Thoracic aorta (tissue), 2 donors: ENCODE measurements at regions not wholly inside any gene's neighbourhood (a gene's known extent, or its start where the extent isn't known, plus 50 kb on each side); places are given as distances from the start of the nearest gene placed in this dataset.

Experiments used
- ATAC-seq: fragments of 150-250 bp; one replicate; pipeline ENCODE4 v1.8.0; 2017; ENCODE audit warnings: low read depth; ENCODE audit not compliant: insufficient number of reproducible peaks, low FRiP score
- DNase-seq: peaks from one replicate; pipeline ENCODE4 v3.0.0-alpha.2; 2020; ENCODE audit warnings: low spot score
- H3K27ac ChIP-seq, 2 donors: fragments of 200-600 bp; sonication (generic); 1 replicate in 1 of 2; 2 replicates in 1 of 2; pipeline ENCODE4 v1.5.1; 2016; ENCODE audit warnings: mild to moderate bottlenecking in 2 of 2, moderate library complexity in 2 of 2
- H3K27me3 ChIP-seq: fragments of 200-600 bp; sonication (generic); replicated peaks from 2 replicates; pipeline ENCODE4 v1.6.0; 2016; ENCODE audit warnings: mild to moderate bottlenecking; ENCODE audit not compliant: insufficient read depth
- H3K36me3 ChIP-seq: fragments of 200-600 bp; sonication (generic); one replicate; pipeline ENCODE4 v1.5.1; 2016
- H3K4me1 ChIP-seq, 2 donors: fragments of 200-600 bp; sonication (generic); 1 replicate in 1 of 2; 2 replicates in 1 of 2; pipeline versions ENCODE4 v1.5.1 to v1.6.0; 2016; ENCODE audit warnings: low read depth in 2 of 2, mild to moderate bottlenecking in 1 of 2; ENCODE audit not compliant: control insufficient read depth in 1 of 2
- H3K4me3 ChIP-seq: fragments of 200-600 bp; sonication (generic); 2 replicates; pipeline ENCODE4 v1.5.1; 2016; ENCODE audit warnings: mild to moderate bottlenecking
- H3K9me3 ChIP-seq: fragments of 200-600 bp; sonication (generic); 2 replicates; pipeline ENCODE4 v1.5.1; 2016
- TF ChIP-seq, protein P1 (sequence below): fragments of 200-600 bp; sonication (generic); IDR thresholded peaks from one replicate; pipeline ENCODE4 v1.5.1; 2019; ENCODE audit warnings: antibody characterized with exemption

DNA sequence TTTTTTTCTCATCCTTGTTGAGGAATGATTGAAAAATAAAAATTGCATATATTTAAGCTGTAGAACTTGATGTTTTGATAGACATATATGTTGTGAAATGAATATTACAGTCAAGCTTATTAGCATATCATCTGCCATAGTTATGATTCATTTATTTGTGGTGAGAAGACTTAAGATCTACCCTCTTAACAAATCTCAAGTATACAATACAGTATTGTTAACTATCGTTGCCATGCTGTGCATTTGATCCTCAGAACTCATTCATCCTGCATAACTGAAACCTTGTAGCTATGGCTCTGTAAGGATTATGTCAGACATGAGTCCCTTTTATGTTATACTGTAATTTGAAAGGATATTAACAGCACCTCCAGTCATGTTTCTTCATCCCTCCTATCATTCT, 2045.3 kb downstream of the ARAP2 start:
- ATAC-seq, result no peak
- TF ChIP-seq, protein P1, sequence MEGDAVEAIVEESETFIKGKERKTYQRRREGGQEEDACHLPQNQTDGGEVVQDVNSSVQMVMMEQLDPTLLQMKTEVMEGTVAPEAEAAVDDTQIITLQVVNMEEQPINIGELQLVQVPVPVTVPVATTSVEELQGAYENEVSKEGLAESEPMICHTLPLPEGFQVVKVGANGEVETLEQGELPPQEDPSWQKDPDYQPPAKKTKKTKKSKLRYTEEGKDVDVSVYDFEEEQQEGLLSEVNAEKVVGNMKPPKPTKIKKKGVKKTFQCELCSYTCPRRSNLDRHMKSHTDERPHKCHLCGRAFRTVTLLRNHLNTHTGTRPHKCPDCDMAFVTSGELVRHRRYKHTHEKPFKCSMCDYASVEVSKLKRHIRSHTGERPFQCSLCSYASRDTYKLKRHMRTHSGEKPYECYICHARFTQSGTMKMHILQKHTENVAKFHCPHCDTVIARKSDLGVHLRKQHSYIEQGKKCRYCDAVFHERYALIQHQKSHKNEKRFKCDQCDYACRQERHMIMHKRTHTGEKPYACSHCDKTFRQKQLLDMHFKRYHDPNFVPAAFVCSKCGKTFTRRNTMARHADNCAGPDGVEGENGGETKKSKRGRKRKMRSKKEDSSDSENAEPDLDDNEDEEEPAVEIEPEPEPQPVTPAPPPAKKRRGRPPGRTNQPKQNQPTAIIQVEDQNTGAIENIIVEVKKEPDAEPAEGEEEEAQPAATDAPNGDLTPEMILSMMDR, result no peak

DNA sequence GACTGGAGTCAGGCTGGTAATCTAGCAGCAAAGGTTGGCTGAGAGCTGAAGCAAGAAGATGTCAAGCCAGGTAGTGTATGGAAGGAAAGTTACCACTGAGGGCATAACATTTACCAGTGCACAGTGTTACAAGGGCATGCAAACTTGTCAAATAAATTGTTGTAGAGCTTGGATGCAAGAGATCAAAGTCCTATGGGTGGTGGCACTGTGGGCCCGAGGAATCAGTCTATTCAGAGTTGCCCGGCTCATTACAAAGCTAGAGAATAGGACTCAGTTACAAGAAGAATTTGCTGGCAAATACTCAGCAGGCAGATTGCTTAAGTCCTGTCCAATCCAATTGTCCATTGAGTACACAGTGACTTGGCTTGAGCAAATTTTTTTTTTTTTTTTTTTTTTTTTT, 2043.8 kb downstream of the ARAP2 start:
- DNase-seq (no peak), ATAC-seq (no peak)
- Histone ChIP-seq H3K9me3 (no peaks in the 10 kb centered on the region), H3K4me3 (no peak overlapping the region), H3K27ac (no peak overlapping the region), H3K27me3 (no peaks in the 10 kb centered on the region), H3K36me3 (no peaks in the 10 kb centered on the region), H3K4me1 (no peaks in the 10 kb centered on the region)
- TF ChIP-seq, protein P1, result no peak

More for the DNA sequence above, 2045.3 kb downstream of the ARAP2 start:
- no peaks in the 10 kb centered on the region for H3K9me3 ChIP-seq
- H3K4me1 ChIP-seq, result no peaks in the 10 kb centered on the region
- no peak for DNase-seq
- no peaks in the 10 kb centered on the region for H3K27me3 ChIP-seq
- H3K27ac ChIP-seq, result no peak overlapping the region
- H3K4me3 ChIP-seq, result no peak overlapping the region
- no peaks in the 10 kb centered on the region for H3K36me3 ChIP-seq

DNA sequence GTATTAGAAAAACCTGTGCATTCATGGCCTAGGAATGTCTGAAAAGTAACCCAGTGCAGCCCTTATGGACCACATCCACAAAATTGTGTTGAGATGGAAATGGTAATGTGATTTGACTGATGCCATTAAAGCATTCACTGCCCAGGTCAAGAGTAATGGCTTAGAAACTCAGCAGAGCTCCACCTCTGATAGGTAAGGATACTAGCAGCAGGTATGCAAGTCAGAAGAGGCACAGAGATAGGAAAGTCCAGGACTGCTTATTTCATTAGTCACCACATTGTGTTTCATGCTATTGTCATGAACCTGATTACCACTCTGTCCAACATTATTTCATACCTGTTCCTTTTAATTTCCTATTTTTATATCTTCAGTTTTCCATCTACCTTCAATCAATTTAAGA, 2042.2 kb downstream of the ARAP2 start:
- Histone ChIP-seq H3K9me3 (no peaks in the 10 kb centered on the region), H3K4me1 (no peaks in the 10 kb centered on the region), H3K27me3 (no peaks in the 10 kb centered on the region), H3K4me3 (no peak overlapping the region), H3K27ac (no peak overlapping the region), H3K36me3 (no peaks in the 10 kb centered on the region)
- DNase-seq (no peak), ATAC-seq (no peak)
- TF ChIP-seq, protein P1, result no peak

DNA sequence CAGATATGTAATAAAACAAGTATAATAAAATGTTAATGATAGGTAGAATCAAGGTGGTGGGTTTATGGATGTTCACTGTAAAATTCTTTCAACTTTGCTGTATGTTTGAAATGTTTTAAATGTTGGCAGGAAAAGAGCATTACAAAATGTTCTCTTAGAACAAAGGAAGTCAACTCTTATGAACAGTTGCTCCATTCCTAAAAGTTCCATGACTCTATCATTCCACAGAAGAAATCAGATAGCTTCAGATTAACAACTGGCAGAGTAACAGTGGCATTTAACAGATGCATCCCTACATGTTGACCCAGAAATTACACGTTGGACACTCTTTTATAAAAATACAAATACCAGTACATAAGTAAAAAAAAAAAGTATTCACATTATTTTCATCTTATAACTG, 2023.7 kb downstream of the ARAP2 start:
- no peak for ATAC-seq
- no peaks in the 10 kb centered on the region for H3K36me3 ChIP-seq
- H3K4me3 ChIP-seq, result no peak overlapping the region
- DNase-seq, result no peak
- no peak overlapping the region for H3K27ac ChIP-seq
- no peaks in the 10 kb centered on the region for H3K27me3 ChIP-seq
- TF ChIP-seq, protein P1, result no peak
- no peaks in the 10 kb centered on the region for H3K4me1 ChIP-seq
- no peaks in the 10 kb centered on the region for H3K9me3 ChIP-seq

DNA sequence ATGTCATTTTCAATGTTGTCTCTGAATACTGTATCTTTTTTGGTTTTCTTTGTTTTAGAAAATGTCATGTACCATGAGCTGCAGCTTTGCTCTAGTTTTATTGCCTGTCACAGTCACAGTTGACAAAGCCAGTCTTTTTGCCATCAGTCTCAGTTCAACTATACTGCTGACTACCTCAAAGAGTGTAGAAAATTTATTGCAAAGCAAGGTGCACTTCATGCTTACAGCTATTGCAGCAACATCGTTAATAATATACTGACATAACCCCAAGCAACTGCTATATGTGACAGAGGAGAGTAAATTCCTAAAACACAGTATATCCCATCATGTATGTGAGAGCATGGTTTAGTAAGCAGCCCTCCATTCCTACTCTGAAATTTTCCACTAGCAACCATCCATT, 2022.3 kb downstream of the ARAP2 start:
- Histone ChIP-seq H3K27me3 (no peaks in the 10 kb centered on the region), H3K4me1 (no peaks in the 10 kb centered on the region), H3K9me3 (no peaks in the 10 kb centered on the region), H3K4me3 (no peak overlapping the region), H3K27ac (no peak overlapping the region), H3K36me3 (no peaks in the 10 kb centered on the region)
- DNase-seq (no peak), ATAC-seq (no peak)
- TF ChIP-seq, protein P1, result no peak
